ENCODE measurements at regions not wholly inside any gene's neighbourhood (a gene's known extent, or its start where the extent isn't known, plus 50 kb on each side); places are given as distances from the start of the nearest gene placed in this dataset.

GRCh38 chr6:102474041-102474807, 1080.7 kb downstream of the GRIK2 start:
- TF ChIP-seq EP300 (IDR thresholded peaks at IDR 0.05) (no peak), POLR2A (IDR thresholded peaks at IDR 0.05; ENCODE audit: low read depth) (no peak), CTCF (IDR thresholded peaks at IDR 0.05) (no peak), POLR2AphosphoS5 (IDR thresholded peaks at IDR 0.05) (no peak)
- Histone ChIP-seq H3K4me3 (no peak overlapping the region), H3K36me3 (no peaks in the 10 kb centered on the region), H3K27ac (replicated peaks in 1 of 4) (no peak overlapping the region), H3K9me3 (peaks cover 0 to 6% (median 0%) of the 10 kb centered on the region in 4 donors), H3K27me3 (no peaks in the 10 kb centered on the region), H3K4me1 (no peaks in the 10 kb centered on the region)
- intact Hi-C loops (cut with DNase I), result no loop called here
- WGBS, result 67% methylated on average over 7 of the region's 7 CpGs
- DNase-seq (ENCODE audit: extremely low spot score), result no peak

GRCh38 chr6:102458990-102459389, 1065.5 kb downstream of the GRIK2 start:
- DNase-seq (ENCODE audit: extremely low spot score), result no peak
- Histone ChIP-seq H3K4me3 (no peak overlapping the region), H3K36me3 (no peaks in the 10 kb centered on the region), H3K9me3 (no peaks in the 10 kb centered on the region), H3K27ac (replicated peaks in 1 of 4) (no peak overlapping the region), H3K27me3 (no peaks in the 10 kb centered on the region), H3K4me1 (no peaks in the 10 kb centered on the region)
- WGBS, result 74% methylated on average over 4 of the region's 4 CpGs
- no peak for TF ChIP-seq POLR2AphosphoS5 (IDR thresholded peaks at IDR 0.05)
- TF ChIP-seq EP300 (IDR thresholded peaks at IDR 0.05), result no peak
- no peak for TF ChIP-seq POLR2A (IDR thresholded peaks at IDR 0.05; ENCODE audit: low read depth)
- TF ChIP-seq CTCF (IDR thresholded peaks at IDR 0.05), result no peak
- intact Hi-C loops (cut with DNase I), result no loop called here

DNA sequence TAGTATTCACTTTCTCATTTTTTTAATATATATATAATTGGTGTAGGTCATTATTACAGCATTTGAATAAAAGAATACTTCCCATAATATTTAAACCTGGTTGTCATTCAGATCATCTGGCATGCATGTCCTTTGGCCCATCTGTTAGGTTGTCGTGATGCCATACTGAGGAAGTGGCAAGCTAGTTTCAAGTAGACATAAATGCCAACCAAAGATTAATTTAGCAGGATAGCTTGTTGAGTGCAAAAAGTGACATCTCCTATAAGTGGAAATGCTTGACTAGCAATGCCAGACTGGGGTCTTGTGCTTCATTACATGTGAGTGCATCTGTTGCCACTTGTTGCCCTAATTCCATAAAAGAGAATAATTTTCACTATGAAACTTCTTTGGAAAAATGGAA, 1044.7 kb downstream of the GRIK2 start:
- no peak for TF ChIP-seq POLR2AphosphoS5 (IDR thresholded peaks at IDR 0.05)
- no peak for TF ChIP-seq CTCF (IDR thresholded peaks at IDR 0.05)
- TF ChIP-seq EP300 (IDR thresholded peaks at IDR 0.05), result no peak
- no peak for TF ChIP-seq POLR2A (IDR thresholded peaks at IDR 0.05; ENCODE audit: low read depth)
- Histone ChIP-seq H3K4me3 (no peak overlapping the region), H3K4me1 (no peaks in the 10 kb centered on the region), H3K27me3 (no peaks in the 10 kb centered on the region), H3K27ac (replicated peaks in 1 of 4) (no peak overlapping the region), H3K36me3 (no peaks in the 10 kb centered on the region), H3K9me3 (no peaks in the 10 kb centered on the region)
- 77% methylated on average over 1 of the region's 1 CpG for WGBS
- DNase-seq (ENCODE audit: extremely low spot score), result no peak
- intact Hi-C loops (cut with DNase I), result no loop called here

DNA sequence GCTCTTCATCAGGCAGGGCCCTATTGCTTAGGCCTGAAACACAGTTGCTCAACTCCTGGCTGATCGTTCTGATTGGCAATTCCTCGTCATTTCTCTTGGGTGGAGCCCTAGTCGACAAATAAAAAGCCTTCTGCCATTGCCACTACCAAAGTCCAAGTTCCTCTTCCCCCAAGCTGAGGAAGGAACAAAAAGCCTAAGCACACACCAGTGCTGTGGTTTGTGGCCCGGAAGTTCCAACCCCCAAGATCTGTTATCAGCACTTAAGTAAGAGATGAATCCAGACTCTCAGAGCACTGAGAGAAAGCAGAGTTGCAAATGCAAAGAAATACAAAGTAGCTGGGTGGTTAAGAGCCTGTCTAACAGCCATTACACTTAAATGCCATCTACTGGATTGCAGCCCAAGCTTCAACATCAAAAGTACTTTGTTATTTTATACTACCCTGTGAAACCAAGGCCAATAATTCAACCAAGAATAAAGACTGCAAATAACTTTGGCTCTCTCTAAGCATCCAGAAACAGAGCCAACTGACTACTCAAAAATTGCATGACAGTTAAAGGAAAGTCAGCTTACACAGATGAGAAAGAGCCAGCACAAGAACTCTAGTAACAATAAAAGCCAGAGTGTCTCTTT, 1024.0 kb downstream of the GRIK2 start:
- no peak for TF ChIP-seq POLR2A (IDR thresholded peaks at IDR 0.05; ENCODE audit: low read depth)
- TF ChIP-seq POLR2AphosphoS5 (IDR thresholded peaks at IDR 0.05), result no peak
- TF ChIP-seq EP300 (IDR thresholded peaks at IDR 0.05), result no peak
- no peak for TF ChIP-seq CTCF (IDR thresholded peaks at IDR 0.05)
- Histone ChIP-seq H3K9me3 (no peaks in the 10 kb centered on the region), H3K4me3 (no peak overlapping the region), H3K27me3 (no peaks in the 10 kb centered on the region), H3K4me1 (no peaks in the 10 kb centered on the region), H3K36me3 (no peaks in the 10 kb centered on the region), H3K27ac (replicated peaks in 1 of 4) (no peak overlapping the region)
- no peak for DNase-seq (ENCODE audit: extremely low spot score)
- WGBS, result 71% methylated on average over 4 of the region's 4 CpGs
- intact Hi-C loops (cut with DNase I), result no loop called here

All from esophagus muscularis mucosa (tissue), 4 donors.